Tibial artery (tissue), 4 donors: ENCODE measurements at regions not wholly inside any gene's neighbourhood (a gene's known extent, or its start where the extent isn't known, plus 50 kb on each side); places are given as distances from the start of the nearest gene placed in this dataset.

Experiments used
- DNase-seq, 2 donors: peaks; one replicate each; pipeline ENCODE4 v3.0.0-alpha.2; 2019
- H3K27ac ChIP-seq, 2 donors: fragments of 200-600 bp; sonication (generic) in 1 of 2; 1 replicate in 1 of 2; 2 replicates in 1 of 2; pipeline ENCODE4 v1.5.1; 2018 to 2019; ENCODE audit warnings: mild to moderate bottlenecking in 1 of 2
- H3K27me3 ChIP-seq, 2 donors: fragments of 200-600 bp; sonication (generic) in 1 of 2; one replicate each; pipeline versions ENCODE4 v1.5.1 to v1.6.0; 2016 to 2019
- H3K36me3 ChIP-seq, 3 donors: fragments of 200-600 bp; sonication (generic) in 2 of 3; one replicate each; pipeline ENCODE4 v1.5.1; 2016 to 2019; ENCODE audit warnings: mild to moderate bottlenecking in 2 of 3
- H3K4me1 ChIP-seq, 4 donors: fragments of 200-600 bp; sonication (generic) in 2 of 4; 1 replicate in 3 of 4; 2 replicates in 1 of 4; pipeline ENCODE4 v1.5.1; 2016 to 2019
- H3K4me3 ChIP-seq, 2 donors: fragments of 200-600 bp; sonication (generic) in 1 of 2; 1 replicate in 1 of 2; 2 replicates in 1 of 2; pipeline ENCODE4 v1.5.1; 2018 to 2019; ENCODE audit warnings: mild to moderate bottlenecking in 2 of 2
- H3K9me3 ChIP-seq, 3 donors: fragments of 200-600 bp; sonication (generic) in 1 of 3; one replicate each; pipeline ENCODE4 v1.5.1; 2016 to 2019
- intact Hi-C: fragments of 100-400 bp; cut with DNase I; formaldehyde crosslinking; loops from one replicate; pipeline ENCODE4 v1.15.0; 2023; ENCODE audit warnings: low total_unique reads
- TF ChIP-seq, protein P1 (sequence below), 2 experiments: fragments of 200-600 bp in 1 of 2; fragments of 450-650 bp in 1 of 2; IDR thresholded peaks; one replicate each; pipeline ENCODE4 v1.5.1; 2017 to 2019; ENCODE audit warnings: antibody characterized with exemption in 2 of 2, mild to moderate bottlenecking in 1 of 2, moderate library complexity in 1 of 2

DNA sequence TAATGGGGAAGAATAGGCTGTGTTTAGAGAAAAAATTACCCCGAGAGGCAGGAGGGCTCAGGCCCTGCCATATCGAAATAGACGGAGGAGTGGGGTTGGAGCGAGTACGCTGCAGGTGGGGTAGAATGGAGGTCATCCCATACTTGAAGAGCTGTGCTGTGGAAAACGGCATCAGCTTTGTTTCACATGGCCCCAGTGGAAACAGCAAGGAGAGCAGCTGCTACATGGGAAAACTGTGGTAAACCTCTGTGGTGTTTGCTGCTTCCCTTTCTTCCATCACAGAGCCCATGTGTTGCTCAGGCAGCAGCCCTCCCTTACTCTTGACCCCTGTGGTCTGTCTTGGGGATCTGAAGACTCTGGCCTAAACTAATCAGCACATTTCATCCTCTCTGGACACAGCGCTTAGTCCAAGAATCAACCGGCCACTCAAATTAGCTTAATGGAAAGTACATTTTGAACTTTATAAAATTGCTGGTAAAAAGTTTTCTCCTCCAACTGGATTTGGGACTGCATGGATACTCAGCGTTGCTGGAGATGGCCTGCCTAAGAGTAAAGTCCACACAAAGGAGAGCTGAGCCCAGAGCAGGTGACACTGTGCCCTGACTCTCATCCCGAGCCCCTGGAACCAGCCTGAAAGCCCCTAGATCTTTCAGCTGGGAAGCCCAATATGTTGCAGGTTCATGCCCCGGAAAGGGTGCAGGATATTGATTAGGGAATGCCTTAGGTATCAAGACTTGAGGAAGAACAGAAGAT, 127.1 kb upstream of the GADD45A start:
- intact Hi-C loops = no loop called here
- no peak overlapping the region for H3K4me3 ChIP-seq
- no peak for DNase-seq
- no peak overlapping the region for H3K27ac ChIP-seq
- TF ChIP-seq, protein P1, sequence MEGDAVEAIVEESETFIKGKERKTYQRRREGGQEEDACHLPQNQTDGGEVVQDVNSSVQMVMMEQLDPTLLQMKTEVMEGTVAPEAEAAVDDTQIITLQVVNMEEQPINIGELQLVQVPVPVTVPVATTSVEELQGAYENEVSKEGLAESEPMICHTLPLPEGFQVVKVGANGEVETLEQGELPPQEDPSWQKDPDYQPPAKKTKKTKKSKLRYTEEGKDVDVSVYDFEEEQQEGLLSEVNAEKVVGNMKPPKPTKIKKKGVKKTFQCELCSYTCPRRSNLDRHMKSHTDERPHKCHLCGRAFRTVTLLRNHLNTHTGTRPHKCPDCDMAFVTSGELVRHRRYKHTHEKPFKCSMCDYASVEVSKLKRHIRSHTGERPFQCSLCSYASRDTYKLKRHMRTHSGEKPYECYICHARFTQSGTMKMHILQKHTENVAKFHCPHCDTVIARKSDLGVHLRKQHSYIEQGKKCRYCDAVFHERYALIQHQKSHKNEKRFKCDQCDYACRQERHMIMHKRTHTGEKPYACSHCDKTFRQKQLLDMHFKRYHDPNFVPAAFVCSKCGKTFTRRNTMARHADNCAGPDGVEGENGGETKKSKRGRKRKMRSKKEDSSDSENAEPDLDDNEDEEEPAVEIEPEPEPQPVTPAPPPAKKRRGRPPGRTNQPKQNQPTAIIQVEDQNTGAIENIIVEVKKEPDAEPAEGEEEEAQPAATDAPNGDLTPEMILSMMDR (IDR thresholded peaks at IDR 0.05) = no peak
- no peaks in the 10 kb centered on the region for H3K27me3 ChIP-seq
- H3K4me1 ChIP-seq = peaks cover 0 to 29% (median 14%) of the 10 kb centered on the region in 4 donors
- no peaks in the 10 kb centered on the region for H3K9me3 ChIP-seq
- H3K36me3 ChIP-seq = no peaks in the 10 kb centered on the region

DNA sequence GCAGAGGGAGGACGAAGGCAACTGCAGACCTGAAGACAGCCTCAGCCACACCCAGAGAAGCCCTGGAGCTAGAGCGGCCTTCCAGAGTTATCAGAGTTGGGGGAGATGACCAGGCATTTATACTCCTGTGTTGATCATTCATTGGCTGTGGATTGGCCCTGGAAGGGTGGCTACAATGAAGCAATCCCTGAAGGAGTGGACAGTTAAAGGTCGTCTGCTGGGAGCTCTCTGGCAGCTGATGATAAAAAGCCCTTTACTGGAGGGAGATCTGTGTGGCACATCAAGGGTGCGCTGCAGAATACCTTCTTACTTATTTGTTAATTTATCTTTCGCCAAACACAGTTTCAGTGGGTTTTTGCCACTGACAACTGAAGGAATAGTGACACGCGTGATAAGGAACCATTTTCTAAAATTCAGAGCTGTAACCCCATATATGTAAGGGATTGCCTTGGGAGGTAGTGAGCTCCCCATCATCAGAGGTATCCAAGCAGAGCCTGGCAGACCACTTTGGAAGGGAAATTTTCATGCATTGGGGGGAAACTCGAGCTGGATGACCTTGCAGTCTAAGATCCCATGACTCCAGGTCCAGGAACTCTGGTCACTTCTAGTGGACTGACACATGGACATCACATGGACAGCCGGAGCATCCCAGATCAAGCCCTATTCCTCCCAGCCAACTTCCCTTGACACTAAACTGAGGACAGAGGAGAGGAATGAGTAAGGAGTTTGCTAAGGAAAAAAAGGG, 126.4 kb upstream of the GADD45A start:
- H3K36me3 ChIP-seq = no peaks in the 10 kb centered on the region
- H3K27ac ChIP-seq = peak overlapping the region; percentile 55 to 75
- peak overlapping the region; percentile 29 to 43 for H3K4me3 ChIP-seq
- H3K9me3 ChIP-seq = no peaks in the 10 kb centered on the region
- DNase-seq = peak in 1 of 2 donors; percentile 41
- intact Hi-C loops = no loop called here
- TF ChIP-seq, protein P1 (IDR thresholded peaks at IDR 0.05) = no peak
- peaks cover 0 to 29% (median 14%) of the 10 kb centered on the region in 4 donors for H3K4me1 ChIP-seq
- no peaks in the 10 kb centered on the region for H3K27me3 ChIP-seq

DNA sequence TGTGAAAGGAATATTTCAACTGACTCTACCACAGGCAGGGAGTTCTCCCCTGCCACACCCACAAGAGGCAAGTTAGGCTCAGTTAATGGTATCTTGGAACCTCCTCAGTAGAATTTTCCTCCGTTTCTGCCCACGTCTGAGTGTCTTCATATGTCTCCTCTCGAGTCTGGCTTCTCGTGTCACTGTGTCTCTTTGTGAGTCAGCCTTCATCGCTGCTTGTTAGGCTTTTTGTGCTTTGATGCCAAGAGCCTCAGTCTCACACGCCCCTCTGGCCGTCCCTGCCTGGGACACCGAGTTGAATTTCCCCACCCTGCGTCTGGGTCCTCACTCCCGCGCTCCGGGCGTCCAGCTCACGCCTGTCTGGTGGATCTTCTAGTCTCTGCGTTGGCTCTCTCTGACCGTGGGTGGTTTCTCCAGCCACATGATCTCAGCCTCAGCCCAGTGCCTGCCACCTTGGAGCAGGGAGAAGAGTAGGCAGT, 125.7 kb upstream of the GADD45A start:
- H3K9me3 ChIP-seq = no peaks in the 10 kb centered on the region
- DNase-seq = peak; percentile 74 to 87
- H3K4me3 ChIP-seq = peak overlapping the region; percentile 29 to 43
- H3K36me3 ChIP-seq = no peaks in the 10 kb centered on the region
- intact Hi-C loops = no loop called here
- H3K4me1 ChIP-seq = peaks cover 0 to 34% (median 14%) of the 10 kb centered on the region in 4 donors
- H3K27me3 ChIP-seq = no peaks in the 10 kb centered on the region
- TF ChIP-seq, protein P1 (IDR thresholded peaks at IDR 0.05) = no peak
- peak overlapping the region; percentile 55 to 75 for H3K27ac ChIP-seq

DNA sequence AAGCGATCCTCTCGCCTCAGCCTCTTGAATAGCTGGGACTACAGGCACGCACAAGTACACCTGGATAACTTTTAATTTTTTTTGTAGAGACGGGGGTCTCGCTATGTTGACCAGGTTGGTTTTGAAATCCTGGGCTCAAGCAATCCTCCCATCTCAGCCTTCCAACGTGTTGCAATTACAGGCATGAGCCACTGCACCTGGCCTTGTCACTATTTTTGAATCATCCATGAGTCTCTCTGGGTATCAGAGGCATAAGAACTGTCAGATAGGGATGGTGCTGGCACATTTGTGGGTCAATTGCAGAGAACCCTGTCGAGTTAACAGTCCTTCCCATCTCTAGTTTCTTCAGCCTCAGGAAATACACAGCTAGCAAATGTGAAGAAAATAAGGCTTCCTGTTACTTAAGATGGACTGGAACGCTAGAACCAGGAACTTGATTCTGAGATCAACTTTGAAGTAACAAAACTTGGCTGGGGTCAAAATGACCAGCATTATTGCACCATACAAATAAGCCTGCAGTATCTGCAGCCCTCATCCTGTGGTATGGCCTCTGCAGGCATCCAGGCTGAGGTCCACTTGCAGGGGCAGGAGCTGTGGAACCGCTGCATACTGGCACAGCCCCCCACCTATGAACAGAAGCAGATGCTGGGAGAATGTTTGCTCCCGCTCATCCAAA, 124.3 kb upstream of the GADD45A start:
- Histone ChIP-seq H3K36me3 (no peaks in the 10 kb centered on the region), H3K27ac (peak overlapping the region in 1 of 2 donors; percentile 24), H3K4me3 (no peak overlapping the region), H3K9me3 (no peaks in the 10 kb centered on the region), H3K27me3 (no peaks in the 10 kb centered on the region), H3K4me1 (peaks cover 0 to 38% (median 16%) of the 10 kb centered on the region in 4 donors)
- no peak for DNase-seq
- intact Hi-C loops = loop anchor here (10.0 kb wide), 2 partner anchors 124 to 194 kb away; partner anchors contain the start of gene GADD45A
- TF ChIP-seq, protein P1 (IDR thresholded peaks at IDR 0.05) = no peak

DNA sequence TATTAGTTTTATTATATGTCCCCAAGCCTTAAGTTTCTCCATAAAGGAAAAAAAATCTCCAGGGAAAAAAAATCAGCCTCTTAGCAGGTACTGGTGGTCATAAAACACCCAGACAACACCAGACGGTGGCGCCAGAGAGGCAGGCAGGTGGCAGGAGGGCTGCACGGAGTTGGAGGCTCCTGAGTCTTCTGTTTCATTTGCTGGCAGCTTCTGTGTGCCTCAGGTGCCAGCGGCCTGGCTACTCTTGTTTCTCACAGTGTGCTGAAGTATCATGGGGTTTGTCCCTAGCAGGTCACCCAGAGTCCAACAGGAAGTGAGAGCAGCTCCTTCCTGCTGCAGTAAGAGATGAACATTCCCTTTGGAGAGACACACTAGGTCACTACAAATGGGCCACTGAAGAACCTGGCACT, 123.3 kb upstream of the GADD45A start:
- H3K27ac ChIP-seq = peak overlapping the region in 1 of 2 donors; percentile 24
- DNase-seq = peak; percentile 92 to 96
- no peaks in the 10 kb centered on the region for H3K36me3 ChIP-seq
- TF ChIP-seq, protein P1 (IDR thresholded peaks at IDR 0.05) = peak; percentile 83 to 91
- no peak overlapping the region for H3K4me3 ChIP-seq
- no peaks in the 10 kb centered on the region for H3K27me3 ChIP-seq
- intact Hi-C loops = loop anchor here (10.0 kb wide), 2 partner anchors 123 to 193 kb away; partner anchors contain the start of gene GADD45A
- peaks cover 0 to 33% (median 13%) of the 10 kb centered on the region in 4 donors for H3K4me1 ChIP-seq
- H3K9me3 ChIP-seq = no peaks in the 10 kb centered on the region
